Dermis microvascular lymphatic vessel endothelial cell (primary cell): ENCODE measurements at regions not wholly inside any gene's neighbourhood (a gene's known extent, or its start where the extent isn't known, plus 50 kb on each side); places are given as distances from the start of the nearest gene placed in this dataset.
"Not testable (repeated sequence)": the region's sequence is repeated elsewhere in the genome, so short reads cannot be mapped to it uniquely, and the experiment has no call there.

Experiments
- DNase-seq, 2 donors: peaks; one replicate each; pipeline versions ENCODE4 v3.0.0 to v3.0.0-alpha.2; 2010; ENCODE audit warnings: low read depth in 2 of 2

- not testable (repeated sequence) for DNase-seq
Measured at GRCh38 chr2:158866082-158866481, 71.0 kb downstream of the DAPL1 start.

GRCh38 chr2:158867531-158868191 lies 72.5 kb downstream of the DAPL1 start:
- not testable (repeated sequence) for DNase-seq

GRCh38 chr2:158868386-158868785 lies 73.3 kb downstream of the DAPL1 start:
- DNase-seq = not testable (repeated sequence)

GRCh38 chr2:158869122-158869521 lies 74.0 kb downstream of the DAPL1 start:
- not testable (repeated sequence) for DNase-seq

- not testable (repeated sequence) for DNase-seq
Measured at GRCh38 chr2:158869609-158870008, 74.5 kb downstream of the DAPL1 start.

GRCh38 chr2:158878003-158878402 lies 82.9 kb downstream of the DAPL1 start:
- DNase-seq = no peak

GRCh38 chr2:158879229-158879903 lies 84.2 kb downstream of the DAPL1 start:
- DNase-seq = no peak

- DNase-seq = no peak
Measured at GRCh38 chr2:158882297-158882696, 86.1 kb upstream of the TANC1 start.

- DNase-seq = not testable (repeated sequence)
Measured at GRCh38 chr2:158884552-158884951, 83.9 kb upstream of the TANC1 start.

GRCh38 chr2:158885018-158885678 lies 83.3 kb upstream of the TANC1 start:
- peak in 1 of 2 donors; percentile 8 for DNase-seq

GRCh38 chr2:158885679-158886050 lies 82.8 kb upstream of the TANC1 start:
- DNase-seq = not testable (repeated sequence)

- no peak for DNase-seq
Measured at GRCh38 chr2:158889135-158889853, 79.1 kb upstream of the TANC1 start.

- DNase-seq = no peak
Measured at GRCh38 chr2:158890296-158890905, 78.0 kb upstream of the TANC1 start.

- DNase-seq = no peak
Measured at GRCh38 chr2:158893026-158893425, 75.4 kb upstream of the TANC1 start.

- no peak for DNase-seq
Measured at GRCh38 chr2:158893474-158893873, 75.0 kb upstream of the TANC1 start.

GRCh38 chr2:158894078-158894477 lies 74.4 kb upstream of the TANC1 start:
- no peak for DNase-seq

GRCh38 chr2:158894572-158894971 lies 73.9 kb upstream of the TANC1 start:
- DNase-seq = no peak

GRCh38 chr2:158900345-158900744 lies 68.1 kb upstream of the TANC1 start:
- no peak for DNase-seq

GRCh38 chr2:158902005-158902398 lies 66.4 kb upstream of the TANC1 start:
- no peak for DNase-seq

- peak; percentile 18 to 29 for DNase-seq
Measured at GRCh38 chr2:158903711-158904405, 64.6 kb upstream of the TANC1 start.

- no peak for DNase-seq
Measured at GRCh38 chr2:158904627-158905177, 63.7 kb upstream of the TANC1 start.
